A549 (cell line): ENCODE measurements at regions not wholly inside any gene's neighbourhood (a gene's known extent, or its start where the extent isn't known, plus 50 kb on each side); places are given as distances from the start of the nearest gene placed in this dataset.

Experiments used
- CHD2 ChIP-seq: fragments of 150-350 bp; IDR thresholded peaks from 2 replicates; pipeline ENCODE4 v1.6.1; 2014; ENCODE audit warnings: low read length; ENCODE audit not compliant: partially characterized antibody
- CTCF ChIP-seq: fragments of >200 bp; sonication (Bioruptor Twin); formaldehyde crosslinking; IDR thresholded peaks from 3 replicates; pipeline ENCODE4 v1.5.1; 2016
- JUN ChIP-seq, 2 experiments: fragments of >200 bp; sonication (Bioruptor Twin); formaldehyde crosslinking; IDR thresholded peaks; 2 replicates in 1 of 2; 3 replicates in 1 of 2; pipeline ENCODE4 v1.6.1; 2016 to 2017
- JUNB ChIP-seq: fragments of >200 bp; sonication (Bioruptor Twin); formaldehyde crosslinking; IDR thresholded peaks from 2 replicates; pipeline ENCODE4 v1.6.1; 2016
- KDM5A ChIP-seq: fragments of 200-600 bp; sonication (generic); IDR thresholded peaks from 2 replicates; pipeline ENCODE4 v1.6.1; 2016; ENCODE audit warnings: antibody characterized with exemption, mild to moderate bottlenecking
- MAX ChIP-seq: IDR thresholded peaks from 2 replicates; pipeline ENCODE4 v1.6.1; 2012
- NR3C1 ChIP-seq: fragments of >200 bp; sonication (Bioruptor Twin); formaldehyde crosslinking; IDR thresholded peaks from 3 replicates; pipeline ENCODE4 v1.6.1; 2017
- POLR2A ChIP-seq: IDR thresholded peaks from 2 replicates; pipeline ENCODE4 v1.6.1; 2012; ENCODE audit warnings: mild to moderate bottlenecking, low read length
- REST ChIP-seq: fragments of 200-600 bp; sonication (generic); IDR thresholded peaks from 2 replicates; pipeline ENCODE4 v1.6.1; 2016; ENCODE audit warnings: antibody characterized with exemption, mild to moderate bottlenecking, moderate library complexity
- RFX5 ChIP-seq: fragments of 450-650 bp; IDR thresholded peaks from 2 replicates; pipeline ENCODE4 v1.7.1; 2014; ENCODE audit warnings: antibody characterized with exemption, mild to moderate bottlenecking, moderate library complexity
- RNF2 ChIP-seq: fragments of 200-600 bp; sonication (generic); IDR thresholded peaks from 2 replicates; pipeline ENCODE4 v1.6.1; 2016; ENCODE audit warnings: low read depth, mild to moderate bottlenecking, antibody characterized with exemption, moderate library complexity, borderline replicate concordance

DNA sequence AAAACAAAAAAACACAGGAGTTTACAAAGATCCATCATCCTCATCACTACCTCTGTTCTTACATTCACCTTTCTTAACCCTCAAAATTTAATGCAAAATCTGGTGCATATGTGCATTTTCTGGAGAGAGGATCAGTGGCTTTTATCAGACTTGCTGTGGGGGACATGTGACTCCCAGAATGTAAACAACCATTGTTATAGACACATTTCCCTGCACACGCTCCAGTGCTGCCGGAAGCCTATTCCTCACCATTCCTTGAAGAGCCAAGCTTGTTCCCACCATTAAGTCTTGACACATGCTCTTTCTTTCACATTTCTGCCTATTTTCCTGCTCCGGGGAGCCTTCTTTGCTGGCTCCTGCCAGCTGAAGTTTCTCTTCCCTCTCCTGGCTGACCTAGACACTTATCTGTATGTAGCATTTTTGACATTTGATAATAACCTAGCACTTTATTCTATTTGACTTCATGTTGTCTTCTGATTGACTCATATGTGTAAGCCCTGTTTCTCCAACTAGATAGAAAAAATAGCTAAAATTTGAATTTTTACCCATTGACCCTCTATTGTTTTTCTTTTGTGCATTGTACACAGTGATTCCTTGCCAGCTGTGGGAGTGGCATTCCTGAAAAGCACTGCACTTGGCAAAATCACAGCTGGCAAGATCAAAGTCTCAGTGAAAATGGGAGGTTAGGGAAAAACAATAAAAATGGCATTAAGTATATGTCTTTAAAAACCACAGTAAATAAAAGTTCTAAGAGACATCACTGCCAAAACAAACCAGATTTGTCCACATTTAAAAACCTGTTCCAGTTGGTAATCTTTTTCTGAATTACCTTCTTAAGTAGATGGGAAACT lies 76.8 kb upstream of the CIBAR2 start:
- TF ChIP-seq RFX5: no peak
- no peak for TF ChIP-seq RNF2
- no peak for TF ChIP-seq CTCF
- TF ChIP-seq REST: no peak
- TF ChIP-seq POLR2A: no peak
- TF ChIP-seq CHD2: no peak
- TF ChIP-seq JUN (IDR thresholded peaks at IDR 0.05): no peak
- TF ChIP-seq KDM5A: no peak
- no peak for TF ChIP-seq MAX
- no peak for TF ChIP-seq NR3C1
- TF ChIP-seq JUNB: no peak
